Tibial nerve (tissue), 4 donors: ENCODE measurements at regions not wholly inside any gene's neighbourhood (a gene's known extent, or its start where the extent isn't known, plus 50 kb on each side); places are given as distances from the start of the nearest gene placed in this dataset.

ENCODE experiments used
- CTCF ChIP-seq, 5 experiments: fragments of 200-600 bp in 3 of 5; fragments of 450-650 bp in 2 of 5; sonication (generic) in 3 of 5; IDR thresholded peaks; one replicate each; pipeline ENCODE4 v1.5.1; 2016 to 2019; ENCODE audit warnings: antibody characterized with exemption in 5 of 5, mild to moderate bottlenecking in 3 of 5, moderate library complexity in 2 of 5
- EP300 ChIP-seq, 2 donors: sonication (generic); formaldehyde crosslinking; IDR thresholded peaks; one replicate each; pipeline ENCODE4 v1.6.1; 2017; ENCODE audit warnings: antibody characterized with exemption in 2 of 2, mild to moderate bottlenecking in 1 of 2
- POLR2A ChIP-seq, 2 donors: fragments of 450-650 bp; IDR thresholded peaks; one replicate each; pipeline ENCODE4 v1.6.1; 2017; ENCODE audit warnings: antibody characterized with exemption in 2 of 2, mild to moderate bottlenecking in 2 of 2, moderate library complexity in 2 of 2

GRCh38 chr7:52695973-52696595 is 339.3 kb upstream of the POM121L12 start:
- TF ChIP-seq CTCF (IDR thresholded peaks at IDR 0.05) = no peak
- no peak for TF ChIP-seq EP300 (IDR thresholded peaks at IDR 0.05)
- TF ChIP-seq POLR2A (IDR thresholded peaks at IDR 0.05) = no peak
